GM12878 (cell line): ENCODE measurements at regions not wholly inside any gene's neighbourhood (a gene's known extent, or its start where the extent isn't known, plus 50 kb on each side); places are given as distances from the start of the nearest gene placed in this dataset.

Experiments
- ATAC-seq: fragments of 200-7000 bp; cut with Tn5 transposase; 3 replicates; pipeline ENCODE4 v1.9.1; 2020; ENCODE audit warnings: mild to moderate bottlenecking, moderate library complexity
- BruUV-seq: library from RNA; stranded (reverse); fragments of 400-500 nt; replicated peaks from 2 replicates; lab custom pipeline; 2021; lab: Mats Ljungman, UMichigan
- CTCF ChIA-PET: fragments of 300-600 bp; sonication (Branson Sonifier 250); formaldehyde crosslinking; extraction: SDS; loops from one replicate; lab custom pipeline; 2021; ENCODE audit warnings: inconsistent platforms; lab: Yijun Ruan, JAX
- POLR2A ChIA-PET: fragments of 350-600 bp; formaldehyde crosslinking; extraction: SDS; loops from one replicate; lab custom pipeline; 2021; ENCODE audit warnings: inconsistent platforms; lab: Charles Lee
- RAD21 ChIA-PET: fragments of 300-600 bp; sonication (Branson Sonifier 250); formaldehyde crosslinking; loops from one replicate; lab custom pipeline; 2023; ENCODE audit warnings: antibody characterized with exemption; ENCODE audit not compliant: unreplicated experiment; lab: Charles Lee
- SMC1A ChIA-PET: fragments of 300-600 bp; sonication (Branson Sonifier 250); formaldehyde crosslinking; loops from one replicate; lab custom pipeline; 2023; ENCODE audit not compliant: unreplicated experiment, uncharacterized antibody; lab: Charles Lee
- DNase-seq: peaks from one replicate; pipeline ENCODE4 v3.0.0-alpha.2; 2011; ENCODE audit warnings: low read depth, low spot score
- FAIRE-seq: peaks from 3 replicates; lab custom pipeline; 2011; peaks lifted over from hg19 to GRCh38; lab: Jason Lieb, UNC
- H2AFZ ChIP-seq: 2 replicates; pipeline ENCODE4 v1.6.0; 2011; ENCODE audit warnings: low read depth, low read length, control low read depth; ENCODE audit not compliant: control insufficient read depth
- H3K27ac ChIP-seq: 2 replicates; pipeline ENCODE4 v1.5.1; 2011; ENCODE audit warnings: control low read depth; ENCODE audit not compliant: control insufficient read depth, insufficient read depth
- H3K27me3 ChIP-seq, 2 experiments: replicated peaks in 1 of 2; 2 replicates each; pipeline versions ENCODE4 v1.6.0 to v1.6.1; 2011; ENCODE audit warnings: low read length in 1 of 2; ENCODE audit not compliant: control insufficient read depth in 2 of 2, insufficient read depth in 2 of 2
- H3K36me3 ChIP-seq, 2 experiments: 2 replicates each; pipeline ENCODE4 v1.5.1; 2011; ENCODE audit warnings: low read length in 1 of 2; ENCODE audit not compliant: control insufficient read depth in 2 of 2, insufficient read depth in 2 of 2
- H3K4me1 ChIP-seq: 2 replicates; pipeline ENCODE4 v1.6.1; 2011; ENCODE audit warnings: mild to moderate bottlenecking, low read length, moderate library complexity, mixed read lengths; ENCODE audit not compliant: control insufficient read depth, insufficient read depth
- H3K4me2 ChIP-seq: 2 replicates; pipeline ENCODE4 v1.6.0; 2011; ENCODE audit warnings: control low read depth; ENCODE audit not compliant: control insufficient read depth, insufficient read depth
- H3K4me3 ChIP-seq: fragments of 200-600 bp; sonication (generic); 2 replicates; pipeline ENCODE4 v1.5.1; 2016
- H3K79me2 ChIP-seq: 2 replicates; pipeline ENCODE4 v1.6.0; 2011; ENCODE audit warnings: low read length; ENCODE audit not compliant: control insufficient read depth, insufficient read depth
- H3K9ac ChIP-seq: 2 replicates; pipeline ENCODE4 v1.8.0; 2011; ENCODE audit warnings: low read length, control low read depth, mixed read lengths; ENCODE audit not compliant: control insufficient read depth, insufficient read depth
- H3K9me3 ChIP-seq: replicated peaks from 3 replicates; pipeline ENCODE4 v1.5.1; 2011; ENCODE audit warnings: mild to moderate bottlenecking, low read length; ENCODE audit not compliant: control insufficient read depth, insufficient read depth
- H4K20me1 ChIP-seq: 2 replicates; pipeline ENCODE4 v1.6.0; 2011; ENCODE audit not compliant: control insufficient read depth, insufficient read depth
- KLF5 ChIP-seq: fragments of 450-650 bp; IDR thresholded peaks from 2 replicates; pipeline ENCODE4 v1.6.1; 2014; ENCODE audit warnings: mild to moderate bottlenecking; ENCODE audit not compliant: partially characterized antibody
- MTA2 ChIP-seq: fragments of 450-650 bp; IDR thresholded peaks from 2 replicates; pipeline ENCODE4 v1.6.1; 2016; ENCODE audit warnings: low read depth, mild to moderate bottlenecking, moderate library complexity
- POLR2AphosphoS5 ChIP-seq: IDR thresholded peaks from 2 replicates; pipeline ENCODE4 v1.6.1; 2011; ENCODE audit warnings: mild to moderate bottlenecking, low read length, inconsistent platforms
- SIN3A ChIP-seq: IDR thresholded peaks from 2 replicates; pipeline ENCODE4 v1.6.1; 2012; ENCODE audit warnings: low read depth, low read length, improper control_type of control experiment
- USF2 ChIP-seq: IDR thresholded peaks from 2 replicates; pipeline ENCODE4 v1.6.1; 2011; ENCODE audit warnings: low read depth, low read length, improper control_type of control experiment, borderline replicate concordance
- ZBTB4 ChIP-seq: fragments of 450-650 bp; formaldehyde crosslinking; IDR thresholded peaks from 2 replicates; pipeline ENCODE4 v1.4.0; 2022; ENCODE audit warnings: mild to moderate bottlenecking, moderate library complexity
- WGBS: methylation state at CpG from one replicate; pipeline ENCODE4 v1.1.6; 2016; ENCODE audit warnings: low lambda C conversion rate; ENCODE audit not compliant: insufficient replicate concordance, insufficient coverage; ENCODE audit errors: missing lambda C conversion rate; 5-methylcytosine and 5-hydroxymethylcytosine counted together
- in situ Hi-C: fragments of 300-500 bp; cut with MboI; formaldehyde crosslinking; loops from 9 replicates; pipeline ENCODE4 v1.14.3; 2018; ENCODE audit warnings: mixed read lengths
- intact Hi-C: fragments of 100-400 bp; cut with micrococcal nuclease; formaldehyde crosslinking; loops from one replicate; pipeline ENCODE4 v1.14.2; 2022; ENCODE audit not compliant: unreplicated experiment

- TF ChIP-seq MTA2, result no peak
- TF ChIP-seq SIN3A, result no peak
- no peak for TF ChIP-seq ZBTB4
These were observed 87.6 kb downstream of the NR2F2 start (continued) for GRCh38 chr15:96418146-96418545.

GRCh38 chr15:96421178-96421601 lies 90.7 kb downstream of the NR2F2 start:
- DNase-seq, result no peak
- ATAC-seq, result peak; percentile 70
- ChIA-PET POLR2A (interaction anchor here (0.5 kb wide), 1 partner anchor 59 kb away, joined by 4 read pairs; no protein-coding TSS in a partner anchor), RAD21 (no interaction called here), SMC1A (interaction anchor here (1.6 kb wide), 1 partner anchor 33 kb away, joined by 4 read pairs; no protein-coding TSS in a partner anchor), CTCF (interaction anchor here (1.5 to 1.7 kb wide), 2 partner anchors 8 to 824 kb away, joined by 3 to 4 read pairs; no protein-coding TSS in a partner anchor)
- intact Hi-C loops, result no loop called here
- Histone ChIP-seq H3K36me3 (no peaks in the 10 kb centered on the region), H3K27me3 (peaks cover 0 to 4% of the 10 kb centered on the region in 2 experiments), H3K9ac (no peak overlapping the region), H3K9me3 (no peaks in the 10 kb centered on the region), H3K4me2 (no peak overlapping the region), H3K79me2 (no peaks in the 10 kb centered on the region), H3K27ac (no peak overlapping the region), H2AFZ (no peak overlapping the region), H3K4me3 (no peak overlapping the region), H4K20me1 (no peaks in the 10 kb centered on the region), H3K4me1 (no peaks in the 10 kb centered on the region)
- in situ Hi-C loops, result no loop called here
- BruUV-seq, result no TSS peak
- 18% methylated on average over 8 of the region's 8 CpGs for whole genome bisulfite sequencing
- no peak for TF ChIP-seq KLF5
- no peak for TF ChIP-seq USF2
- no peak for TF ChIP-seq POLR2AphosphoS5
- no peak for FAIRE-seq
